GM12878 (cell line): ENCODE measurements at regions not wholly inside any gene's neighbourhood (a gene's known extent, or its start where the extent isn't known, plus 50 kb on each side); places are given as distances from the start of the nearest gene placed in this dataset.

Source experiments
- EED ChIP-seq: sonication (generic); IDR thresholded peaks from 2 replicates; pipeline ENCODE4 v1.6.1; 2016; ENCODE audit warnings: antibody characterized with exemption, low read depth
- ESRRA ChIP-seq: IDR thresholded peaks from 2 replicates; pipeline ENCODE4 v1.6.1; 2012; ENCODE audit warnings: mild to moderate bottlenecking, low read length, improper control_type of control experiment
- MYC ChIP-seq: IDR thresholded peaks from 2 replicates; pipeline ENCODE4 v1.6.1; 2011; ENCODE audit warnings: mild to moderate bottlenecking, low read length, moderate library complexity, inconsistent platforms; ENCODE audit not compliant: insufficient read depth, insufficient replicate concordance, insufficient read length, severe bottlenecking
- NFYB ChIP-seq: IDR thresholded peaks from 2 replicates; pipeline ENCODE4 v1.6.1; 2011; ENCODE audit warnings: low read depth, mild to moderate bottlenecking, low read length, improper control_type of control experiment, moderate library complexity; ENCODE audit not compliant: insufficient read depth
- POLR2A ChIP-seq: IDR thresholded peaks from 2 replicates; pipeline ENCODE4 v1.6.1; 2011; ENCODE audit warnings: low read depth, mild to moderate bottlenecking, low read length
- RFX5 ChIP-seq: IDR thresholded peaks from 2 replicates; pipeline ENCODE4 v1.6.1; 2011; ENCODE audit warnings: low read depth, low read length, improper control_type of control experiment
- SMAD1 ChIP-seq: fragments of 450-650 bp; IDR thresholded peaks from 2 replicates; pipeline ENCODE4 v1.6.1; 2018; ENCODE audit warnings: mild to moderate bottlenecking, low read depth; ENCODE audit not compliant: partially characterized antibody
- SP1 ChIP-seq: IDR thresholded peaks from one replicate; pipeline ENCODE4 v1.6.1; 2011; ENCODE audit warnings: low read depth, low read length
- SREBF2 ChIP-seq: IDR thresholded peaks from 2 replicates; pipeline ENCODE4 v1.6.1; 2012; ENCODE audit warnings: mild to moderate bottlenecking, low read length
- YY1 ChIP-seq: IDR thresholded peaks from 2 replicates; pipeline ENCODE4 v1.6.1; 2011; ENCODE audit warnings: low read depth, mild to moderate bottlenecking, low read length
- ZNF274 ChIP-seq: IDR thresholded peaks from one replicate; pipeline ENCODE4 v1.8.0; 2011; ENCODE audit not compliant: insufficient read length, insufficient read depth
- TF ChIP-seq, protein P1 (sequence below): fragments of 450-650 bp; IDR thresholded peaks from 2 replicates; pipeline ENCODE4 v1.6.1; 2016; ENCODE audit warnings: mild to moderate bottlenecking, moderate library complexity, borderline replicate concordance
- TF ChIP-seq, protein P2 (sequence below), 3 experiments: IDR thresholded peaks in 2 of 3; conservative IDR thresholded peaks in 1 of 3; 2 replicates each; pipeline ENCODE4 v1.5.1; 2011; ENCODE audit warnings: low read depth in 3 of 3, low read length in 3 of 3, mild to moderate bottlenecking in 3 of 3, control low read depth in 2 of 3, moderate library complexity in 2 of 3, inconsistent platforms in 1 of 3, mixed read lengths in 1 of 3; ENCODE audit not compliant: control insufficient read depth in 2 of 3, insufficient read depth in 1 of 3; ENCODE audit errors: extremely low read depth in 1 of 3
- TF ChIP-seq, protein P3 (sequence below): IDR thresholded peaks from 2 replicates; pipeline ENCODE4 v1.6.1; 2011; ENCODE audit warnings: mild to moderate bottlenecking, low read depth, low read length, moderate library complexity; ENCODE audit not compliant: insufficient replicate concordance

DNA sequence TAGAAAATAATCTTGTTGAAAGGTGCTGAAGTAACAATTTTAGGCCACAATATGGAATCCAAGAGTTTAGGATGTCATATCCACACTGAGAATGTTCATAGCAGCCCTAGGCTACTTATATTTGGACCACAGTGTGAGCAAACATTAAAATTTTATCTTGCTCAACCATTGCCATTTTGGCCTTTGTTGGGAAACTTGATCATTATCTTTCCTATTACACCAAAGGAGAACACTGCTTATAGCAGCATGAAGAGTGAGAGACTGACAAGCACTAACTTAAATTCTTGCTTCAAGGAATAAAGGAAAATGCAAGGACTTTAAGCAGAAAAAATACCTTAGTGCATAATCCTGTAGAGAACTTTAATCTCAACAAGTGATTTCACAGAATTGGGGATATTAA lies 86.3 kb upstream of the LRRTM4 start:
- no peak for TF ChIP-seq ESRRA
- TF ChIP-seq, protein P1, sequence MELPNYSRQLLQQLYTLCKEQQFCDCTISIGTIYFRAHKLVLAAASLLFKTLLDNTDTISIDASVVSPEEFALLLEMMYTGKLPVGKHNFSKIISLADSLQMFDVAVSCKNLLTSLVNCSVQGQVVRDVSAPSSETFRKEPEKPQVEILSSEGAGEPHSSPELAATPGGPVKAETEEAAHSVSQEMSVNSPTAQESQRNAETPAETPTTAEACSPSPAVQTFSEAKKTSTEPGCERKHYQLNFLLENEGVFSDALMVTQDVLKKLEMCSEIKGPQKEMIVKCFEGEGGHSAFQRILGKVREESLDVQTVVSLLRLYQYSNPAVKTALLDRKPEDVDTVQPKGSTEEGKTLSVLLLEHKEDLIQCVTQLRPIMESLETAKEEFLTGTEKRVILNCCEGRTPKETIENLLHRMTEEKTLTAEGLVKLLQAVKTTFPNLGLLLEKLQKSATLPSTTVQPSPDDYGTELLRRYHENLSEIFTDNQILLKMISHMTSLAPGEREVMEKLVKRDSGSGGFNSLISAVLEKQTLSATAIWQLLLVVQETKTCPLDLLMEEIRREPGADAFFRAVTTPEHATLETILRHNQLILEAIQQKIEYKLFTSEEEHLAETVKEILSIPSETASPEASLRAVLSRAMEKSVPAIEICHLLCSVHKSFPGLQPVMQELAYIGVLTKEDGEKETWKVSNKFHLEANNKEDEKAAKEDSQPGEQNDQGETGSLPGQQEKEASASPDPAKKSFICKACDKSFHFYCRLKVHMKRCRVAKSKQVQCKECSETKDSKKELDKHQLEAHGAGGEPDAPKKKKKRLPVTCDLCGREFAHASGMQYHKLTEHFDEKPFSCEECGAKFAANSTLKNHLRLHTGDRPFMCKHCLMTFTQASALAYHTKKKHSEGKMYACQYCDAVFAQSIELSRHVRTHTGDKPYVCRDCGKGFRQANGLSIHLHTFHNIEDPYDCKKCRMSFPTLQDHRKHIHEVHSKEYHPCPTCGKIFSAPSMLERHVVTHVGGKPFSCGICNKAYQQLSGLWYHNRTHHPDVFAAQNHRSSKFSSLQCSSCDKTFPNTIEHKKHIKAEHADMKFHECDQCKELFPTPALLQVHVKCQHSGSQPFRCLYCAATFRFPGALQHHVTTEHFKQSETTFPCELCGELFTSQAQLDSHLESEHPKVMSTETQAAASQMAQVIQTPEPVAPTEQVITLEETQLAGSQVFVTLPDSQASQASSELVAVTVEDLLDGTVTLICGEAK, result no peak
- TF ChIP-seq, protein P2, sequence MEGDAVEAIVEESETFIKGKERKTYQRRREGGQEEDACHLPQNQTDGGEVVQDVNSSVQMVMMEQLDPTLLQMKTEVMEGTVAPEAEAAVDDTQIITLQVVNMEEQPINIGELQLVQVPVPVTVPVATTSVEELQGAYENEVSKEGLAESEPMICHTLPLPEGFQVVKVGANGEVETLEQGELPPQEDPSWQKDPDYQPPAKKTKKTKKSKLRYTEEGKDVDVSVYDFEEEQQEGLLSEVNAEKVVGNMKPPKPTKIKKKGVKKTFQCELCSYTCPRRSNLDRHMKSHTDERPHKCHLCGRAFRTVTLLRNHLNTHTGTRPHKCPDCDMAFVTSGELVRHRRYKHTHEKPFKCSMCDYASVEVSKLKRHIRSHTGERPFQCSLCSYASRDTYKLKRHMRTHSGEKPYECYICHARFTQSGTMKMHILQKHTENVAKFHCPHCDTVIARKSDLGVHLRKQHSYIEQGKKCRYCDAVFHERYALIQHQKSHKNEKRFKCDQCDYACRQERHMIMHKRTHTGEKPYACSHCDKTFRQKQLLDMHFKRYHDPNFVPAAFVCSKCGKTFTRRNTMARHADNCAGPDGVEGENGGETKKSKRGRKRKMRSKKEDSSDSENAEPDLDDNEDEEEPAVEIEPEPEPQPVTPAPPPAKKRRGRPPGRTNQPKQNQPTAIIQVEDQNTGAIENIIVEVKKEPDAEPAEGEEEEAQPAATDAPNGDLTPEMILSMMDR (IDR thresholded peaks at IDR 0.05 in 2 of 3, conservative IDR thresholded peaks at IDR 0.05 in 1 of 3; ENCODE audit: control insufficient read depth in 2 of 3, extremely low read depth in 1 of 3, insufficient read depth in 1 of 3, low read depth in 3 of 3, low read length in 3 of 3), result no peak
- TF ChIP-seq SP1, result no peak
- TF ChIP-seq ZNF274, result no peak
- no peak for TF ChIP-seq YY1
- no peak for TF ChIP-seq NFYB
- no peak for TF ChIP-seq POLR2A
- TF ChIP-seq SMAD1, result no peak
- no peak for TF ChIP-seq SREBF2
- no peak for TF ChIP-seq MYC
- no peak for TF ChIP-seq EED
- TF ChIP-seq, protein P3, sequence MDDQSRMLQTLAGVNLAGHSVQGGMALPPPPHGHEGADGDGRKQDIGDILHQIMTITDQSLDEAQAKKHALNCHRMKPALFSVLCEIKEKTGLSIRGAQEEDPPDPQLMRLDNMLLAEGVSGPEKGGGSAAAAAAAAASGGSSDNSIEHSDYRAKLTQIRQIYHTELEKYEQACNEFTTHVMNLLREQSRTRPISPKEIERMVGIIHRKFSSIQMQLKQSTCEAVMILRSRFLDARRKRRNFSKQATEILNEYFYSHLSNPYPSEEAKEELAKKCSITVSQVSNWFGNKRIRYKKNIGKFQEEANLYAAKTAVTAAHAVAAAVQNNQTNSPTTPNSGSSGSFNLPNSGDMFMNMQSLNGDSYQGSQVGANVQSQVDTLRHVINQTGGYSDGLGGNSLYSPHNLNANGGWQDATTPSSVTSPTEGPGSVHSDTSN, result no peak
- TF ChIP-seq RFX5, result no peak
